ENCODE measurements at regions not wholly inside any gene's neighbourhood (a gene's known extent, or its start where the extent isn't known, plus 50 kb on each side); places are given as distances from the start of the nearest gene placed in this dataset.

DNA sequence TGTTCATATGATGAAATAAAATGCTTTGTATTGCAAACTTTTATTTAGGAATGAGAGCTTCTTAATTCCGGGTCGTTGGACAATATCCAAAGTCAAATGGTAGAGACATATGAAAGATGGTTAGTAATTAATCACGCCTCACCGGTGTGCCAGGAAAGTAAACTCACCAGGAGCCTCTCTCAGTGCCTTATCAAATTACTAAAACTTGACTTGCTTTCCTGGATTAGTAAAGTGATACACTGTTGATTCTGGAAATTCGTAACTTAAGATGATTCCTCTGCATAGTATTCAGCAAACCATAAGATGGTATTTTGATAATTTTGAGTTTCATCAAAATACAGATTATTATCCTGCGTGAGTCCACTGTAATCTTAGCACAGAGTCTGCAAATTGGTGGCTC, 115.2 kb downstream of the PAX1 start:
- no peak for DNase-seq

GRCh38 chr20:21820045-21820444, 114.6 kb downstream of the PAX1 start:
- DNase-seq = no peak

DNA sequence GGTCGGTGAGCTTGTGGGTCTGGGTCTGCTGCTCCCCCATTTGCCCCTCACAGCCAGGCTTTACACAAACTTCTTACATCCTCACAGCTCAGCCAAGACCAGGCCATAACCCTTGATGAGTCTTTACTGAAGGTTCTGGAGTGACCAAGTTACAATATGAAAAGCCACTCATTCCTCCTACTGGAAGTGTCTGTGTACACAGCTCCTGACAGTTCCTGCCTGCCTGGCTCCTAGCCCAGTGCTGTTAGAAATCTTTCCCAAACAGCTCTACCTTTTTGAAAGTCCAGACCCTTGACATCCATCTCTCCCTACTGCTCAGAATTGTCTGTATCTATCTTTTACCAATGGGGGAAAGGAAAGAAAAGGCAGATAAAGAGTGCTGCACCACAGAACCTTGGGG, 106.9 kb downstream of the PAX1 start:
- DNase-seq = no peak

- DNase-seq = no peak
These were observed 104.6 kb downstream of the PAX1 start for GRCh38 chr20:21809961-21810523.

GRCh38 chr20:21808863-21809664, 103.6 kb downstream of the PAX1 start:
- peak in 2 of 5 donors; percentile 1 to 6 for DNase-seq

DNA sequence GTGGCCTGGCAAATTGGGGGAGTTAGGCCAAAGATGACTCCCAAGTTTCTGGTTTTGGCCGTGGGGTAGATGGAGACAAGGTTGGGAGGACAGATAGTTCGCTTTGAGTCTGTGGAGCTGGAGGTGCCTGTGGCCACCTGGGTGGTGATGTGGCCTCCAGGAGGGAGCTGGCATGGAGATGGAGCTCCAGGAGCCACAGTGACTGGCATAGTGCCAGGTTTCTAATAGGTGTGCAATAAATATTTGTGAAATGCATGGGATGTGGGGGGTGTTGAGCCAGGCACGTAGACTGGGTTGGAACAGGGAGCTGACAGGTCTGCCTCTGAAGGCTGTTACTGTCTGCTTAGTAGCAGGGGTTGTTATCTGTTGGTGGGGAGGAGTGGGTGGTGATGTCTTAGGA, 102.7 kb downstream of the PAX1 start:
- no peak for DNase-seq

DNA sequence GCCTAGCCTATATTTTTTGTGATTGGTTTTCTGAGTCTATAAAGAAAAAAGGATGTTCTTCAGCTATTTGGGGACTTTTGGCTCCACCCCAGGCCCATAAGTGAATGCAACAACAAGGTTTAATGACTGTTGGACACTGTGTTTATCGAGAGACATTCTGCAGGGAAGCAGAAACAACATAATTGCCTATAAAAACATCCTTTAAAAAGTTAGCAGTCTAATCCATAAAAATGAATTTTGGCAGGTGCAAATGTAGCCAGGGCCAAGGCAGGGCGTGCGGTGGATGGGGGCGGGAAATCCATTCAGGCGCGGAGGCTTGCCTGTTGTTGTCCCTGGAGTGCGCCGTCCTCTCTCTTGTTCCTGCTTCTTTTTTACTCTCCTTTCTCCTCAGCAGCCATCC, 99.3 kb downstream of the PAX1 start:
- DNase-seq = no peak

GRCh38 chr20:21801193-21801592, 95.7 kb downstream of the PAX1 start:
- DNase-seq = no peak

- no peak for DNase-seq
These were observed 92.9 kb downstream of the PAX1 start for GRCh38 chr20:21798384-21798783.

DNA sequence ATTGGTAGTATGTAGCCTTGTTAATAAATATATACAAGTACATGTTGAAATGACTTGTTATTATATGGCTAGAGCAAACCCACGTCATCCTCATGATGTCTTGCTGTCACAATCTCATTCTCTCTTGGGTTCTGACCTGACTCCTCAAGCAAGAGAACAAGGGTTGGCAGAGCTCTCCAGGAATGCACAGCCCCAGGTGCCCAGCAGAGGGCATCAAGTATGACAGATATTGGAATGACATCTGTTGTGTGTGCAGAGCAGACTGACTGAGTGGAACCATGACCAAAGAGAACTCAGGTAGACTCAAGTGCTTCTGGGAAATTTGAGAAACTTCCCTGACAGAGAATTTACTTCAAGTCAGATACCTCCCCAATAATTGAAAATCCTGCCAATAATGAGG, 90.6 kb downstream of the PAX1 start:
- DNase-seq = no peak

DNA sequence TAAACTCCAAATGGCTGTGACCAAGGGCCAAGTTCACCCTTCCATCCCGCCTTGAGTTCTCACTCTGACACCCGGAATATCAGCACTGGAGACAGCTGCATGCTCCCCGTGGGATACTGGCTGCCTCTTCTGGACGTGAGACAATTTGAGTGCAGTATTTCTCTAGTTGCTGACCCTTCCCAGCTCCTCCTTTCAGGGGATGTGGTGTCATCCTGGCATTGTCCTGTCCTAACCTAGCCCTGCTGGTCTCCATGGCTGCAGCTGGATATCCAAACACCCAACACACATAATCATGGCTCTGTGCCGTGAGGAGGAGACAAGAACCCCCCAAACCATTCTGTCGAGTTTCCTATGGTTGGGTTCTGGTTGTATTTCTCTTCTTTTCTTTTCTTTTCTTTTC, 82.6 kb downstream of the PAX1 start:
- DNase-seq = no peak

DNA sequence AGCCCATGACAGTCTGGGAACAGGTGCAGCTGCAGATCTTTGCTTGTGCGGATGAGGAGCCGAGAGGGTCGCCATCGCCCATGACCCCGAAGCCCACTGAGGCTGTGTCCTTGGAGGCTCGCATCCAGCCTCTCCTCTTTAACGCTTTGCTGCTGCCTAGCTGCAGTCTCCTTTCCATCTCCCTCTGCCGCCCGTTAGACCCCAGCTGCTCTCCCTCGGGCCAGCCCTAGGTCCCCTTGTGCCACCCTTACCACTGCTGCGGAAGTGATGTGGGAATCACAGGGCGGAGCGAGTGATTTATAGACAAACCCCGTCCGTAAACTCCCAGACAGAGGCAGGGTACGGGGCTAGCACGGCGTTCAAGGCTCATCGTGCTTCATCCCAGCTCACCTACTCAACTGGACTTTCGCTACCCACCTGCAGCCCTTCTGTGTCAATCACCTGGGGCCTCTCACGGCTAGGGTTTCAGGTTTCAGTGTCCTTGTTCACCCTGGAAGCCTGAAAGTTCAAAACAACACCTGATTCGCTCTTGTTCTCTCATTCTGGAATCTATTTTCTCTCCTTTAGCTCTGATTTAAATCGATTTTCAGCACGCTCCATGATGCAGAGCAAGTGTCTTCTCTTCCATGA, 76.1 kb downstream of the PAX1 start:
- no peak for DNase-seq

DNA sequence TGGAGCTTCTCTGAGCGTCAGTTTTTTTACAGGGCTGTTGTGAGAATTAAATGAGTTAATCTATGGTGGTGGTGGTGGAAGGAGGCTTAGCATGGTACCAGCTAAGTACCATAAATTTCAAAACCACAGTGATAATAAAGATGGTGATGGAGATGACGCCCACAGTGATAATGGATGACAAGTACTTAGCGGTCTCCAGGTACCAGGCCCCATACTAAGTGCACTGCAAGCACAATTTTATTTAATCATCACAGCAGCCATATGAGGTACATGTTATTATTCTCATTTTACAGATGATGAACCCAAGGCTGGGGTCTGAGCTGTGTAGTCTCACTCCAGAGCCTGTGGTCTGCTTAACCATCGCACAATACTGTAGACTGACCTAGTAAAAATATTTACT, 75.1 kb downstream of the PAX1 start:
- DNase-seq = no peak

All from T-helper 1 cell (primary cell).